Heart right ventricle (tissue), 16 donors: ENCODE measurements at regions not wholly inside any gene's neighbourhood (a gene's known extent, or its start where the extent isn't known, plus 50 kb on each side); places are given as distances from the start of the nearest gene placed in this dataset.
A peak's percentile ranks its signal among the peaks of the same experiment; 100 is the strongest.

Source experiments
- ATAC-seq, 8 donors: fragments of 200-7000 bp; cut with Tn5 transposase; one replicate each; pipeline ENCODE4 v1.9.1; 2020; ENCODE audit warnings: mild to moderate bottlenecking in 8 of 8, moderate library complexity in 8 of 8, moderate number of reproducible peaks in 1 of 8
- DNase-seq, 2 donors: peaks; one replicate each; pipeline ENCODE4 v3.0.0-alpha.2; 2020
- H3K27ac ChIP-seq, 10 donors: fragments of 200-600 bp; sonication (generic) in 2 of 10; one replicate each; pipeline versions ENCODE4 v1.5.0 to v1.8.0; 2020 to 2022; ENCODE audit warnings: mild to moderate bottlenecking in 3 of 10
- H3K27me3 ChIP-seq, 7 donors: fragments of 200-600 bp; one replicate each; pipeline ENCODE4 v1.8.0; 2021 to 2022; ENCODE audit warnings: mild to moderate bottlenecking in 2 of 7
- H3K36me3 ChIP-seq, 9 donors: fragments of 200-600 bp; sonication (generic) in 1 of 9; one replicate each; pipeline versions ENCODE4 v1.5.0 to v1.8.0; 2020 to 2022; ENCODE audit warnings: mild to moderate bottlenecking in 2 of 9
- H3K4me1 ChIP-seq, 9 donors: fragments of 200-600 bp; sonication (generic) in 1 of 9; one replicate each; pipeline versions ENCODE4 v1.5.0 to v1.8.0; 2020 to 2022; ENCODE audit warnings: mild to moderate bottlenecking in 4 of 9
- H3K4me3 ChIP-seq, 10 donors: fragments of 200-600 bp; sonication (generic) in 2 of 10; one replicate each; pipeline versions ENCODE4 v1.5.0 to v1.8.0; 2020 to 2022; ENCODE audit warnings: mild to moderate bottlenecking in 7 of 10, moderate library complexity in 2 of 10
- H3K9me3 ChIP-seq, 11 donors: fragments of 200-600 bp in 10 of 11; sonication (generic) in 2 of 11; one replicate each; pipeline versions ENCODE4 v1.5.0 to v1.8.0; 2013 to 2022; ENCODE audit warnings: mild to moderate bottlenecking in 2 of 11, control low read depth in 1 of 11, moderate library complexity in 1 of 11
- CTCF ChIP-seq, 9 donors: fragments of 200-600 bp; sonication (generic) in 2 of 9; IDR thresholded peaks; one replicate each; pipeline versions ENCODE4 v1.5.0 to v1.8.0; 2021 to 2022; ENCODE audit warnings: antibody characterized with exemption in 9 of 9, mild to moderate bottlenecking in 5 of 9, moderate library complexity in 1 of 9
- WGBS, 2 donors: extraction: QIAGEN DNeasy Blood & Tissue Kit; methylation state at CpG; one replicate each; pipeline ENCODE4 v1.1.7; 2013; ENCODE audit warnings: inconsistent platforms in 1 of 2; 5-methylcytosine and 5-hydroxymethylcytosine counted together
- intact Hi-C, 10 donors: fragments of 100-400 bp; cut with DNase I; formaldehyde crosslinking; loops; one replicate each; pipeline versions ENCODE4 v1.11.1 to v1.14.2; 2022
- donor health status: Arrhythmogenic right ventricular cardiomyopathy.
- donor health status: ischemic (EF 13 %, LVEDD 7.1; RV severe dilation, severe dysfunction).
- donor health status: healthy with polysubstance abuse.
- donor health status: DM: no; HTN: yes; CAD: no.
- donor health status: DM: no; HTN: no; CAD: no.
- donor health status: ischemic (EF 25% LVEDD 6.9; RV normal size, moderate dysfunction).
- donor health status: ischemic (EF 25% LVEDD 5.7; RV mildly dilated, moderate dysfunction).
- donor health status: healthy.
- donor health status: DM: yes; HTN: yes; CAD: no.
- donor health status: Ischemic cardiomyopathy.
- donor health status: ischemic (EF 35%, LVEDD 5.7; RV mildly dilated, moderate dysfunction).
- donor health status: nonischemic (EF 11% LVEDD 7.7; RV severe dilation, severe dysfunction).
- donor health status: DM: yes; HTN: yes; CAD: no.
- donor health status: PGD.
- donor health status: ischemic (EF 29% LVEDD 5.4; RV normal size, mild dysfunction).
- donor health status: nonischemic (EF 23%, LVEDD 6.1; RV moderate dilation, normal function).

DNA sequence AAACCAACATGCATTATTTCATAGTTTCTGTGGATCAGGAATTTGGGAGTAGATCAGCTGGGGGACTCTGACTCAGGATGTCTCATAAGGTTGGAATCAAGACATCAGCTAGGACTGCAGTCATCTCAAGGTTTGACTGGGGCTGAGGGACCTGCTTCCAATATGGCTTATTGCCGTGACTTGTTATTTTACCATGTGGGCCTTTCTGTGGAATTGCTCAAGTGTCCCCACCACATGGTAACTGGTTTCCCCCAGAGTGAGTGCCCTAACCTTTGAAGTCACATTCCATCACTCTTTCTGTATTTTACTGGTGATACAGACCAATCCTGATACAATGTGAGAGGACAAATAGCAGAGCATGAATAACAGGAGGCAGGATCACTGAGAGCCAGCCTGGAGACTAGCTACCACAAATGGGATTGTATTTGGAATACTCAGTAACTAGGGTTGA lies 70.2 kb upstream of the ELL2 start:
- Histone ChIP-seq H3K9me3 (peaks cover 0 to 17% (median 0%) of the 10 kb centered on the region in 11 donors), H3K27ac (no peak overlapping the region), H3K4me3 (no peak overlapping the region), H3K36me3 (no peaks in the 10 kb centered on the region), H3K4me1 (no peaks in the 10 kb centered on the region), H3K27me3 (no peaks in the 10 kb centered on the region)
- no peak for DNase-seq
- intact Hi-C loops: no loop called here
- no peak for TF ChIP-seq CTCF (IDR thresholded peaks at IDR 0.05)
- 94 to 100% methylated on average over 1 of the region's 1 CpG for WGBS, 2 donors
- ATAC-seq: no peak

DNA sequence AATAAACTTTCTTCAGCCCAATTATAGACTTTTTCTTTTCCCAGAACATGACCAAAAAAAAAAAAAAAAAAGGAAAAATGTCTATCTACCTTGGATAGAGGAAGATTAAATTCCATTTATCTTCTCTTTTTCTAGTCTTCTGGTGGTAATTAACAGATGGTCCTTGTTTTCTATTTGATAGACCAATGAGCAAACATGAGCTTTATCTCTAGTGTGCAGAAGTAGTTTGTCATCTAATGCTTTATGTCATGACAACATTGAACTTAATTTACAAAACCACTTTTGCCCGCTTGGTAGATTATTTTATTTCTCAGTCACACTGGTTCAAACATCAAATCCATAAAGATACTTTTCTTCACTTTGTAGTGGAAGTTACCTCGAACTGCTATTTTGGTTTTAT lies 69.5 kb upstream of the ELL2 start:
- H3K4me3 ChIP-seq: no peak overlapping the region
- no peak overlapping the region for H3K27ac ChIP-seq
- no peaks in the 10 kb centered on the region for H3K36me3 ChIP-seq
- peaks cover 0 to 4% (median 0%) of the 10 kb centered on the region in 9 donors for H3K4me1 ChIP-seq
- 88 to 90% methylated on average over 2 of the region's 2 CpGs for WGBS, 2 donors
- H3K27me3 ChIP-seq: no peaks in the 10 kb centered on the region
- TF ChIP-seq CTCF (IDR thresholded peaks at IDR 0.05): no peak
- H3K9me3 ChIP-seq: peaks cover 0 to 17% (median 0%) of the 10 kb centered on the region in 11 donors
- DNase-seq: no peak
- intact Hi-C loops: no loop called here
- no peak for ATAC-seq

DNA sequence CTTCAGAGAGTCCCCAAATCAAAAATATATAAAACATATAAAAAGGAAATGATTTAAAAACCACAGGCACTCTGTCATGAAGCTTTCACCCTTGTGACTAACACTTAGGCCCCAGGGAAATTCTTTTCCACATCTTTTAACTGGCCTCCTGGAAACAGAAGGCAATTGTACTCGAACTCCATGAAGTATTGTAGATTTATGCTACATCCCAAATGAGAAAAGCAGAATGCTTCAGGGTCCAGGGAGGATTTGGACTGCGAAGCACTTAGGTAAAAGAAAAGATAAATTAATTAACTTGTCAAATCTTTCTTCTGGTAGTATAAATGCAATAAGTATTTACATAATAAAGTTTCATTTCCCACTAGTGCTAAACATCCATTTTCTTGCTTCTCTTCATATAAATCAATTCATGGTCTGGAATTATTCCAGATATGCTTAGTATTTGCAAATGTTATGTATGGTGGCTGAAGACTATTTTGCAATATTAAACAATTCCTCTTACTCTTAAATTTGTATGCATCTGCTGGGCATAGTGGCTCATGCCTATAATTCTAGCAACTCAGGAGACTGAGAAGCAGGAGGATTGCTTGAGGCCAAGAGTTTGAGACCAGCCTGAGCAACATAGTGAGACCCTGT lies 64.9 kb upstream of the ELL2 start:
- no peaks in the 10 kb centered on the region for H3K27me3 ChIP-seq
- DNase-seq (no peak), ATAC-seq (no peak)
- no peaks in the 10 kb centered on the region for H3K36me3 ChIP-seq
- H3K4me1 ChIP-seq: peaks cover 0 to 11% (median 2%) of the 10 kb centered on the region in 9 donors
- intact Hi-C loops: no loop called here
- H3K4me3 ChIP-seq: no peak overlapping the region
- WGBS, 2 donors: 55 to 77% methylated on average over 2 of the region's 2 CpGs
- no peak for TF ChIP-seq CTCF (IDR thresholded peaks at IDR 0.05)
- H3K9me3 ChIP-seq: no peaks in the 10 kb centered on the region
- no peak overlapping the region for H3K27ac ChIP-seq

- TF ChIP-seq CTCF (IDR thresholded peaks at IDR 0.05): no peak
- 78 to 85% methylated on average over 6 of the region's 6 CpGs for WGBS, 2 donors
- DNase-seq: no peak
- ATAC-seq: no peak
- peak overlapping the region in 1 of 10 donors; percentile 10 for H3K27ac ChIP-seq
- no peaks in the 10 kb centered on the region for H3K27me3 ChIP-seq
- H3K36me3 ChIP-seq: no peaks in the 10 kb centered on the region
- H3K4me1 ChIP-seq: peaks cover 0 to 11% (median 2%) of the 10 kb centered on the region in 9 donors
- H3K9me3 ChIP-seq: no peaks in the 10 kb centered on the region
- H3K4me3 ChIP-seq: no peak overlapping the region
- intact Hi-C loops: no loop called here
These were observed 63.2 kb upstream of the ELL2 start for GRCh38 chr5:96024683-96025475.
